IPS DF 4.7 (cell line): ENCODE measurements at regions not wholly inside any gene's neighbourhood (a gene's known extent, or its start where the extent isn't known, plus 50 kb on each side); places are given as distances from the start of the nearest gene placed in this dataset.
"Not testable (repeated sequence)": the region's sequence is repeated elsewhere in the genome, so short reads cannot be mapped to it uniquely, and the experiment has no call there.

Experiments used
- DNase-seq: peaks from one replicate; pipeline ENCODE4 v3.0.0-alpha.2; 2013; ENCODE audit warnings: low spot score; ENCODE audit errors: extremely low read depth

GRCh38 chr11:97007283-97007682 is 617.5 kb downstream of the JRKL start:
- DNase-seq: no peak

DNA sequence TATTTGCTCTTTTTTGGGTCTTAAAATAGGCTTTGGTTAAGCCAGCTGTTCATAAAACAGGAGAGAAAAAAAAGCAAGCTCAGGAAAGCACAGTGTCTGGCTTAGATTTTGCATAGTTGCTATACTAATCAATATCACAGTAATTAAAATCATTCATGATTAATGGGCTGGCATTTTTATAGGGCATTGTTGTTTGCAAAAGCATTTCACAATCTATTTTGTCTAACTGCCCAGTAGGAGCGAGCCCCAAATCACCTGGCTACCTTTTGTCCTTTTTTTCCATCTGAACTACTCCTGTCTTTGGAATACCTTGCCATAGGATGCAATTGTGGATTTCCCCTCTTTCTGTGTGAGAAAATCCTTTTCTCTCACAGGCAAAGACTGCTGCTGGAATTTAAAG is 619.8 kb downstream of the JRKL start:
- peak; percentile 5 for DNase-seq

DNA sequence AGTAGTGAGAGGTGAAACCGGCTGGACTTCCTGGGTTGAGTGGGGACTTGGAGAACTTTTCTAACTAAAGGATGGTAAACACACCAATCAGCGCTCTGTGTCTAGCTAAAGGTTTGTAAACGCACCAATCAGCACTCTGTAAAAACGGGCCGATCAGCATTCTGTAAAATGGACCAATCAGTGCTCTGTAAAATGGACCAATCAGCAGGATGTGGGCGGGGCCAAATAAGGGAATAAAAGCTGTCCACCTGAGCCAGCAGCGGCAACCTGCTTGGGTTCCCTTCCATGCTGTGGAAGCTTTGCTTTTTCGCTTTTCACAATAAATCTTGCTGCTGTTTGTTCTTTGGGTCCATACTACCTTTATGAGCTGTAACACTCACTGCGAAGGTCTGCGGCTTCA is 621.2 kb downstream of the JRKL start:
- not testable (repeated sequence) for DNase-seq

DNA sequence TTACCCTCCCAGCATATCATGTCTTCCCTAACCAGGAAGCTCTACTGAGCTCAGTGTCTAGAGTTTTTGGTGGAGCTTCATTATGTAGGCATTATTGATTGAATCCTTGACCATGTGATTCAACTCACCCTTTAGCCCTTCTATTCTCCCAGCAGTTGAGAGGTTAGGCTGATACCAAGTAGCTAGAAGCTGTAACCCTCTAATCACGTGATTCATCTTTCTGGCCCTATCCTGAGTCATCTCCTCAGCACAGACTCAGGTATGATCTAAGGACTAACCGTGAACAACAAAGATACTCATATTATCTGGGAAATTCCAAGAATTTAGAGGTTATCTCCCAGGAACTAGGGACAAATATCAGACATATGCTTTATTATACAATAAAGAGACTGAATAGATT is 625.5 kb downstream of the JRKL start:
- no peak for DNase-seq

DNA sequence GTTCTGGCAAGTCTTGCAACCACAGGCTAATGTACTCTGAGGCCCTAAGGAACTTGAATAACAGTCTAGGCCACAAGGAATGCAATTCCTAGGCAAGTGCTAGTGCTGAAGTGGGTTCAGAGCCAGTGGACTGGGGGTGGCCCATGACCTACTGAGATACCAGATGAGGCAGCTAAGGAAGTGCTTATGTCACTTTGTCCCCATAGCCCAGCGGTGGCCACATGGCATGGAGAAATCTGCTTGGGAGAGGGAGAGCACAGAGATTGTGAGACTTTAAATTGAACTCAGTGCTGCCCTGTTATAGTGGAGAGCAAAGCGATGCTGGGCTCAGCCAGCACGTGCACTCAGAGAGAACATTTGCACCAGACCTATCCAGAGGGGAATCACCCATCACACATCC is 629.5 kb downstream of the JRKL start:
- DNase-seq: no peak

DNA sequence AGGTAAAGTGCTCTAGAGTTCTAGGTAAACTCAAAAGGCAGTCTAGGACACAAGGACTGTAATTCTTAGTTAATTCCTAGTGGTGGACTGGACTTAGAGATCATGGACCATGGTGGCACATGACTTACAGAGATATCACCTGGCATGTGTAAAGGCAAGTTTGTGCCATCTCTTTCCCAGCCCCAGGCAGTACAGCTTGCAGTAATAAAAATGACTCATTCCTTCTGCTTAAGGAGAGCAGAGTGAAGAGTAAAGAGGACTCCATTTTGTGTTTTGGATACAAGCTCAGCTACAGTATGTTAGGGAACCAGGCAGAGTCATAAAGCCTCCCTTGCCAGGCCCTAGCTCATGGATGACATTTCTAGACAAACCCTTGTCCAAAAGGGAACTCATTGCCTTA is 629.9 kb downstream of the JRKL start:
- DNase-seq: no peak

GRCh38 chr11:97022955-97023354 is 633.1 kb downstream of the JRKL start:
- no peak for DNase-seq

GRCh38 chr11:97028836-97029406 is 639.1 kb downstream of the JRKL start:
- no peak for DNase-seq

DNA sequence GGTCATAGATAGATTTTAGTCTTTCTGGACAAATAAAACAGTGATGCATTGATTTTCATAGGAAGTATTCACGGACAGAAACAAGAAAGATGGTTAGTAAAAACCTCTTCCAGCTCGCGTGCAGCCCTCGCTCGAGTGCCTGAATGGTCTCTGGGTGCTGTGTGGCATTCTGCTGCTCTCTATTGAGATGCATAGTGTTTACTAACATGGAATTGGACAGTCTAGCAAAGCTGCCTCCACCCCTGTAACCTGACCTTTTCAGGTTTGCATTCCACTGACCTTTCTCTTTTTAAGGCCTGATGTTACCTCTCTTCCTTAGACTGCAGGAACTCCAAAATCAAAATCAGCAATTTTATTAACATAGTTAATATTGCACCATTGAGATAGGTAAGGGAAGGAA is 643.4 kb downstream of the JRKL start:
- no peak for DNase-seq

DNA sequence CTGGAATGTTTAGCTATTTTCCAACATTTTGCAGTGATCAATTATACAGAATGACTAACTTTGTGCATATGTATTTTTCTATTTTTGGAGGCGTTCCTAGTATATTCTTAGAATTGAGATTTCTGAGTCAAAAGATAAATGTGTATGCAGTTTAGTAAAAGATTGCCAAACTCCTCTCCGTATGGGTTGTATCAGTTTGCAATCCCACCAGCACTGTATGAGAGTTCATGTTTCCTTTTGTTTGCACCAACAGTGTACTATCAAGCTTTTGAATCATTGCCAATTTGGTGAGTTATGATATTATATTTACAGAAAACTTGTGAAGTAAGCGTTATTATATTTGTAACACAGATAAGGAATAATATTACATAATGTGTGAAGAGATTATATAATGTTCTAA is 658.7 kb downstream of the JRKL start:
- no peak for DNase-seq

- no peak for DNase-seq
Measured at GRCh38 chr11:97060184-97060583, 670.4 kb downstream of the JRKL start.

- DNase-seq: no peak
Measured at GRCh38 chr11:97069160-97069559, 679.3 kb downstream of the JRKL start.

- DNase-seq: no peak
Measured at GRCh38 chr11:97072420-97072819, 682.6 kb downstream of the JRKL start.

DNA sequence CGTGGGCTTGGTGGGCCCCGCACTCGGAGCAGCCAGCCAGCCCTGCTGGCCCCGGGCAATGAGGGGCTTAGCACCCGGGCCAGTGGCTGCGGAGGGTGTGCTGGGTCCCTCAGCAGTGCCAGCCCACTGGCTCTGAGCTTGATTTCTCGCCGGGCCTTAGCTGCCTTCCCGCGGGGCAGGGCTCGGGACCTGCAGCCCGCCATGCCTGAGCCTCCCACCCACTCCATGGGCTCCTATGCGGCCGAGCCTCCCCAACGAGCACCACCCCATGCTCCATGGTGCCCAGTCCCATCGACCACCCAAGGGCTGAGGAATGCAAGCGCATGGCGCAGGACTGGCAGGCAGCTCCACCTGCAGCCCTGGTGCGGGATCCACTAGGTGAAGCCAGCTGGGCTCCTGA is 686.9 kb downstream of the JRKL start:
- not testable (repeated sequence) for DNase-seq

- no peak for DNase-seq
Measured at GRCh38 chr11:97078443-97078842, 688.6 kb downstream of the JRKL start.

DNA sequence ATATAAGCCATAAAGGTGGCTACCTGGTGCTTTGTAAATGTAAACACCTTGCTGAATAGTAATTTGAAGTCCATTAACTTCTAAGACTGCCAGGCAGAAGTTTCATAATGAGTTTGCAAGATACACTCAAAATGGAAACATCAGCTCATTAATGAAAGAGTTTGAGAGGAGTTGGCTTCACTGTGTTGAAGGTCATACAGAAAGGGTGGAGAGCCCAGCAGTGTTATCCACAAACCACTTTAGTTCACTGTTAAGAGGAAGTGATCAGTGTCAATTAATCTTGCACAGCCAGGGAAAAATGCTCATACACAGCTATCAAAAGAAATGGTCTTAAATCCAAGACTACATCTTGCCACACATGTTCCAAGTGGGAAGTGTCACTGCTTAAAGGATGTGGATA is 689.4 kb downstream of the JRKL start:
- DNase-seq: no peak

- DNase-seq: no peak
Measured at GRCh38 chr11:97087419-97087818, 697.6 kb downstream of the JRKL start.

DNA sequence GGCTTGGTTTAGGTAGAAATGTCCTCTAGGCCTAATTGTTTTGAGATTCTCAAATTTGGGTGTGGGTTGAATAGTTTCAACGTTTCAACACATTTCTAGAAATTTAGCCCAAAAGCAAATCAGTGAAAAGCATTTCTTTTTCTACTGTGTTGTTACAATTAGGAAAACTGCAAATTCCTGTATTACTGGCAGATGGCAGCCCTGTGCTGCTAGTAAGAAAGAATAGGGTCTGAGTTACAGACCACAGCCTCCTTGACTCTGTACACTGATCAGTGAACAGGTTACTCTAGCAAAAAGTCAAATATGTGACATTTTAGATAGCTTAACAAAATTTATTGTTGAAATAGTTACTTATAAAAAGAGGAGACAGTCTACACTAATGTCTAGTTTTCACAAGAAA is 703.0 kb downstream of the JRKL start:
- no peak for DNase-seq

GRCh38 chr11:97102180-97102579 is 712.4 kb downstream of the JRKL start:
- DNase-seq: not testable (repeated sequence)

GRCh38 chr11:97107604-97108003 is 717.8 kb downstream of the JRKL start:
- DNase-seq: no peak

DNA sequence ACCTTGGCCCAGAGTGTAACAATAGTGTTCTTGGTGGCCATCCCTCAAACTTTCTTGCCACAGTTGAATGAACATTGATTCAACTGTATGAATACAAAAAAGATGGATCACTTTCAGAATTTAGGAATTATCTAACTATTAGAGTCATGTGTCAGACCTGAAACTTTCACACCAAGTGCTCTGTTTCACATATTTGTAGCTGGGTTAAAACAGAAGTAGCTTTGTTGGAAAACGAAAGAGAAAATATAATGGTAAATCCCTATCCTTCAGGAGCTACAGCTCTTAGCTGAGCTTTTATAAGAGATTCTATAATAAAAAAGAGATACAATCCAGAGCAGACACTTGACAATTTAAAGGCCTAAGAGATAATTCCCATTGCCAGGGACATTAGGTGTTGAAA is 719.3 kb downstream of the JRKL start:
- DNase-seq: no peak

GRCh38 chr11:97110376-97110775 is 720.6 kb downstream of the JRKL start:
- DNase-seq: no peak

- DNase-seq: no peak
Measured at GRCh38 chr11:97111559-97111958, 721.7 kb downstream of the JRKL start.

GRCh38 chr11:97118614-97119200 is 728.9 kb downstream of the JRKL start:
- DNase-seq: no peak
